ENCODE measurements at regions not wholly inside any gene's neighbourhood (a gene's known extent, or its start where the extent isn't known, plus 50 kb on each side); places are given as distances from the start of the nearest gene placed in this dataset.

GRCh38 chr13:85741017-85741416, 58.2 kb downstream of the SLITRK6 start:
- H4K20me1 ChIP-seq (ENCODE audit: insufficient read depth): no peaks in the 10 kb centered on the region
- TF ChIP-seq SRF (IDR thresholded peaks at IDR 0.05; ENCODE audit: low read depth) (no peak), SIN3A (IDR thresholded peaks at IDR 0.05; ENCODE audit: low read depth) (no peak), ZFX (IDR thresholded peaks at IDR 0.05) (no peak)
- H3K9me3 ChIP-seq (ENCODE audit: control insufficient read depth in 1 of 2, insufficient read depth in 1 of 2, low read depth in 1 of 2, low read length in 2 of 2): peaks cover 0 to 1% of the 10 kb centered on the region in 2 experiments; a peak in 1 of 4 replicates
- ChIA-PET POLR2A (no interaction called here), CTCF (no interaction called here), RAD21 (ENCODE audit: low non-redundant PET in 1 of 2, low total read pairs in 2 of 2, uncharacterized antibody in 2 of 2, unreplicated experiment in 2 of 2) (no interaction called here)
- no peak overlapping the region for H3K9ac ChIP-seq (ENCODE audit: low read length)
- no peak overlapping the region for H2AFZ ChIP-seq (ENCODE audit: low read depth, low read length, poor library complexity, severe bottlenecking)
- no peak overlapping the region for H3K4me3 ChIP-seq (replicated peaks in 1 of 2; ENCODE audit: low read depth in 1 of 2, low read length in 2 of 2)
- H3K4me1 ChIP-seq (ENCODE audit: control insufficient read depth in 1 of 2, insufficient read depth in 2 of 2, low read length in 2 of 2): no peaks in the 10 kb centered on the region
- H3K27me3 ChIP-seq (ENCODE audit: insufficient read depth, low read length): no peaks in the 10 kb centered on the region
- no peak for ATAC-seq
- no peak for DNase-seq (ENCODE audit: low read depth, low spot score)
- no peaks in the 10 kb centered on the region for H3K36me3 ChIP-seq (ENCODE audit: control insufficient read depth in 1 of 2, insufficient read depth in 2 of 2, low read length in 2 of 2)
- no peak overlapping the region for H3K27ac ChIP-seq (ENCODE audit: low read depth, low read length)
- intact Hi-C loops (cut with micrococcal nuclease): no loop called here
- BruUV-seq (replicated peaks): no TSS peak
- no peaks in the 10 kb centered on the region for H3K79me2 ChIP-seq (ENCODE audit: insufficient read depth, low read length)
- no peaks in the 10 kb centered on the region for H3K9me2 ChIP-seq (ENCODE audit: insufficient read depth)
- no peak overlapping the region for H3K4me2 ChIP-seq (ENCODE audit: low read length)

- no peak overlapping the region for H2AFZ ChIP-seq (ENCODE audit: low read depth, low read length, poor library complexity, severe bottlenecking)
- TF ChIP-seq YY1 (IDR thresholded peaks at IDR 0.05; ENCODE audit: extremely low read depth, insufficient replicate concordance, low read depth, low read length) (no peak), EZH2 (IDR thresholded peaks at IDR 0.05) (no peak), REST (IDR thresholded peaks at IDR 0.05; ENCODE audit: low read depth) (no peak), FOSL1 (IDR thresholded peaks at IDR 0.05; ENCODE audit: low read depth) (no peak), CEBPB (IDR thresholded peaks at IDR 0.05; ENCODE audit: low read depth) (no peak), RAD21 (IDR thresholded peaks at IDR 0.05; ENCODE audit: low read depth) (no peak)
- H3K27ac ChIP-seq (ENCODE audit: low read depth, low read length): no peak overlapping the region
- H3K27me3 ChIP-seq (ENCODE audit: insufficient read depth, low read length): no peaks in the 10 kb centered on the region
- ChIA-PET POLR2A (no interaction called here), CTCF (no interaction called here), RAD21 (ENCODE audit: low non-redundant PET in 1 of 2, low total read pairs in 2 of 2, uncharacterized antibody in 2 of 2, unreplicated experiment in 2 of 2) (no interaction called here)
- no peaks in the 10 kb centered on the region for H4K20me1 ChIP-seq (ENCODE audit: insufficient read depth)
- no peaks in the 10 kb centered on the region for H3K79me2 ChIP-seq (ENCODE audit: insufficient read depth, low read length)
- H3K4me2 ChIP-seq (ENCODE audit: low read length): no peak overlapping the region
- no peaks in the 10 kb centered on the region for H3K4me1 ChIP-seq (ENCODE audit: control insufficient read depth in 1 of 2, insufficient read depth in 2 of 2, low read length in 2 of 2)
- no peaks in the 10 kb centered on the region for H3K9me2 ChIP-seq (ENCODE audit: insufficient read depth)
- no peaks in the 10 kb centered on the region for H3K36me3 ChIP-seq (ENCODE audit: control insufficient read depth in 1 of 2, insufficient read depth in 2 of 2, low read length in 2 of 2)
- intact Hi-C loops (cut with micrococcal nuclease): no loop called here
- ATAC-seq (no peak), DNase-seq (ENCODE audit: low read depth, low spot score) (no peak)
- BruUV-seq (replicated peaks): no TSS peak
- H3K4me3 ChIP-seq (replicated peaks in 1 of 2; ENCODE audit: low read depth in 1 of 2, low read length in 2 of 2): no peak overlapping the region
- no peak overlapping the region for H3K9ac ChIP-seq (ENCODE audit: low read length)
- peaks cover 0 to 3% of the 10 kb centered on the region in 2 experiments; a peak in 2 of 4 replicates for H3K9me3 ChIP-seq (ENCODE audit: control insufficient read depth in 1 of 2, insufficient read depth in 1 of 2, low read depth in 1 of 2, low read length in 2 of 2)
Observed at GRCh38 chr13:85738696-85739320, 60.4 kb downstream of the SLITRK6 start.

Measured in HCT116 (cell line).